ENCODE measurements at regions not wholly inside any gene's neighbourhood (a gene's known extent, or its start where the extent isn't known, plus 50 kb on each side); places are given as distances from the start of the nearest gene placed in this dataset.

- 79 to 81% methylated on average over 6 of the region's 6 CpGs for WGBS, 2 donors
- no peaks in the 10 kb centered on the region for H3K9me3 ChIP-seq
- TF ChIP-seq POLR2A (IDR thresholded peaks at IDR 0.05): no peak
- TF ChIP-seq, protein P1, sequence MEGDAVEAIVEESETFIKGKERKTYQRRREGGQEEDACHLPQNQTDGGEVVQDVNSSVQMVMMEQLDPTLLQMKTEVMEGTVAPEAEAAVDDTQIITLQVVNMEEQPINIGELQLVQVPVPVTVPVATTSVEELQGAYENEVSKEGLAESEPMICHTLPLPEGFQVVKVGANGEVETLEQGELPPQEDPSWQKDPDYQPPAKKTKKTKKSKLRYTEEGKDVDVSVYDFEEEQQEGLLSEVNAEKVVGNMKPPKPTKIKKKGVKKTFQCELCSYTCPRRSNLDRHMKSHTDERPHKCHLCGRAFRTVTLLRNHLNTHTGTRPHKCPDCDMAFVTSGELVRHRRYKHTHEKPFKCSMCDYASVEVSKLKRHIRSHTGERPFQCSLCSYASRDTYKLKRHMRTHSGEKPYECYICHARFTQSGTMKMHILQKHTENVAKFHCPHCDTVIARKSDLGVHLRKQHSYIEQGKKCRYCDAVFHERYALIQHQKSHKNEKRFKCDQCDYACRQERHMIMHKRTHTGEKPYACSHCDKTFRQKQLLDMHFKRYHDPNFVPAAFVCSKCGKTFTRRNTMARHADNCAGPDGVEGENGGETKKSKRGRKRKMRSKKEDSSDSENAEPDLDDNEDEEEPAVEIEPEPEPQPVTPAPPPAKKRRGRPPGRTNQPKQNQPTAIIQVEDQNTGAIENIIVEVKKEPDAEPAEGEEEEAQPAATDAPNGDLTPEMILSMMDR (IDR thresholded peaks at IDR 0.05): no peak
Observed at GRCh38 chr12:76690921-76691700, 72.8 kb upstream of the ZDHHC17 start.

DNA sequence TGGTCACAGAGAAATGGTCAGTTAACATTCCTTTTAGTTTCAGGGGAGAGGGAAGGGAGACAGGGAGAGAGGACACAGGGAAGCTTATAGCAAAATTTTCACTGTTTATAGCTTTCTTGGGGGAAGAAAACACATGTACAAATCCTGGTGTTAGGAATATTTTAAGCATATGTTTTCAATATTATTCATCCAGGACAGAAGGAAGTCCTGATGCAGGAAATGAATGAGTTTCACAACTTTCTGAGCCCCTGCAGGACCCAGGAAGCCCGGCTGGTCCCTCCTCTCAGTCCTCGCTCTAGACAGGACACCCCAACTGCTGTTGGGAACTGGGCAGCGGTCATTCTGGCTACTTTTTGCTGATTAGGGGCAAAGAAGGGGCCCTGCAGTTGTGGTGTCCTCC is 71.1 kb upstream of the ZDHHC17 start:
- WGBS, 2 donors: 71 to 83% methylated on average over 1 to 2 of the region's 3 CpGs
- Histone ChIP-seq H3K27ac (no peak overlapping the region), H3K27me3 (no peaks in the 10 kb centered on the region), H3K36me3 (no peaks in the 10 kb centered on the region), H3K4me1 (no peaks in the 10 kb centered on the region), H3K9me3 (no peaks in the 10 kb centered on the region), H3K4me3 (no peak overlapping the region)
- TF ChIP-seq, protein P1 (IDR thresholded peaks at IDR 0.05): no peak
- no peak for TF ChIP-seq POLR2A (IDR thresholded peaks at IDR 0.05)
- intact Hi-C loops (cut with DNase I): no loop called here
- no peak for DNase-seq

More at GRCh38 chr12:76690921-76691700, 72.8 kb upstream of the ZDHHC17 start:
- H3K4me1 ChIP-seq: no peaks in the 10 kb centered on the region
- intact Hi-C loops (cut with DNase I): no loop called here
- H3K27me3 ChIP-seq: no peaks in the 10 kb centered on the region
- no peak overlapping the region for H3K4me3 ChIP-seq
- H3K36me3 ChIP-seq: no peaks in the 10 kb centered on the region
- DNase-seq: no peak
- H3K27ac ChIP-seq: no peak overlapping the region

DNA sequence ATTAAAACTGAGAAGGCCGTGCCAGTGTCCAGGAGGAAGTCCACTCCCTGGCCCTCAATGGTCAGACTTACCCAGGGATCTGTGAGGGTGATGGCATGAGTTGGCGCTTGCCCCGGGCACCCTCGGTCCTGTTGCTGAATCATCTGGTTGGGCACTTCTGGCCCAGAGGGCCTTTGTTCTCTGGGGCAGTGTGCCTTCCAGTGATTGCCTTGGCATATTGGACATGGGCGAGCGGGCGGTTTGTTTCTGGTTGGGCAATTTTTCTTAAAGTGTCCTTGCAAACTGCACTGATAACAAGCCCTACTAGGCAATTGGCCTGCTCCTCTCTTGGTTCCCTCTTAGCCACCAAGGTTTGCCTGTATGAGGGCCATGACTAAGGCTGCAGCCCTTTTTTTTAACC is 69.5 kb upstream of the ZDHHC17 start:
- intact Hi-C loops (cut with DNase I): no loop called here
- no peaks in the 10 kb centered on the region for H3K9me3 ChIP-seq
- 85 to 97% methylated on average over 4 to 7 of the region's 7 CpGs for WGBS, 2 donors
- no peak overlapping the region for H3K4me3 ChIP-seq
- H3K27ac ChIP-seq: no peak overlapping the region
- no peaks in the 10 kb centered on the region for H3K36me3 ChIP-seq
- H3K4me1 ChIP-seq: no peaks in the 10 kb centered on the region
- H3K27me3 ChIP-seq: no peaks in the 10 kb centered on the region
- DNase-seq: no peak
- TF ChIP-seq, protein P1 (IDR thresholded peaks at IDR 0.05): no peak
- no peak for TF ChIP-seq POLR2A (IDR thresholded peaks at IDR 0.05)

- Histone ChIP-seq H3K36me3 (no peaks in the 10 kb centered on the region), H3K27ac (no peak overlapping the region), H3K4me3 (no peak overlapping the region), H3K9me3 (no peaks in the 10 kb centered on the region), H3K4me1 (no peaks in the 10 kb centered on the region), H3K27me3 (no peaks in the 10 kb centered on the region)
- no peak for TF ChIP-seq POLR2A (IDR thresholded peaks at IDR 0.05)
- TF ChIP-seq, protein P1 (IDR thresholded peaks at IDR 0.05): no peak
- WGBS, 2 donors: 79 to 92% methylated on average over 2 to 4 of the region's 4 CpGs
- DNase-seq: no peak
- intact Hi-C loops (cut with DNase I): no loop called here
Observed at GRCh38 chr12:76696186-76696585, 67.7 kb upstream of the ZDHHC17 start.

GRCh38 chr12:76697849-76698248 is 66.1 kb upstream of the ZDHHC17 start:
- Histone ChIP-seq H3K36me3 (no peaks in the 10 kb centered on the region), H3K4me3 (no peak overlapping the region), H3K4me1 (no peaks in the 10 kb centered on the region), H3K27me3 (no peaks in the 10 kb centered on the region), H3K9me3 (no peaks in the 10 kb centered on the region), H3K27ac (no peak overlapping the region)
- DNase-seq: no peak
- TF ChIP-seq POLR2A (IDR thresholded peaks at IDR 0.05): no peak
- TF ChIP-seq, protein P1 (IDR thresholded peaks at IDR 0.05): no peak
- intact Hi-C loops (cut with DNase I): no loop called here
- 66 to 81% methylated on average over 3 of the region's 3 CpGs for WGBS, 2 donors

Measured in esophagus squamous epithelium (tissue), 5 donors.